Gastroesophageal sphincter (tissue), 4 donors: ENCODE measurements at regions not wholly inside any gene's neighbourhood (a gene's known extent, or its start where the extent isn't known, plus 50 kb on each side); places are given as distances from the start of the nearest gene placed in this dataset.

Experiments
- ATAC-seq: fragments of 150-250 bp; one replicate; pipeline ENCODE4 v1.9.1; 2016; ENCODE audit warnings: mild to moderate bottlenecking, moderate library complexity
- H3K27ac ChIP-seq, 4 donors: fragments of 200-600 bp; sonication (generic) in 3 of 4; 1 replicate in 3 of 4; 2 replicates in 1 of 4; pipeline ENCODE4 v1.5.1; 2016 to 2019
- H3K27me3 ChIP-seq: fragments of 200-600 bp; sonication (generic); one replicate; pipeline ENCODE4 v1.5.1; 2019
- H3K36me3 ChIP-seq, 2 donors: fragments of 200-600 bp; sonication (generic); one replicate each; pipeline ENCODE4 v1.5.1; 2019; ENCODE audit warnings: control low read depth in 1 of 2
- H3K4me1 ChIP-seq, 3 donors: fragments of 200-600 bp; sonication (generic); 1 replicate in 2 of 3; 2 replicates in 1 of 3; pipeline ENCODE4 v1.5.1; 2016 to 2019; ENCODE audit warnings: control low read depth in 2 of 3
- H3K4me3 ChIP-seq, 2 donors: fragments of 200-600 bp; sonication (generic); one replicate each; pipeline ENCODE4 v1.5.1; 2019; ENCODE audit warnings: mild to moderate bottlenecking in 1 of 2, moderate library complexity in 1 of 2
- H3K9me3 ChIP-seq, 3 donors: fragments of 200-600 bp; sonication (generic); one replicate each; pipeline ENCODE4 v1.5.1; 2017 to 2019; ENCODE audit warnings: control low read depth in 2 of 3
- CTCF ChIP-seq, 4 experiments: fragments of 200-600 bp in 2 of 4; fragments of 450-650 bp in 2 of 4; sonication (generic) in 1 of 4; IDR thresholded peaks; one replicate each; pipeline ENCODE4 v1.5.1; 2017 to 2019; ENCODE audit warnings: antibody characterized with exemption in 4 of 4, mild to moderate bottlenecking in 2 of 4, moderate library complexity in 2 of 4
- EP300 ChIP-seq: sonication (generic); formaldehyde crosslinking; IDR thresholded peaks from one replicate; pipeline ENCODE4 v1.6.1; 2017; ENCODE audit warnings: antibody characterized with exemption, mild to moderate bottlenecking
- POLR2A ChIP-seq, 2 donors: fragments of 450-650 bp; IDR thresholded peaks; one replicate each; pipeline ENCODE4 v1.6.1; 2017; ENCODE audit warnings: antibody characterized with exemption in 2 of 2, mild to moderate bottlenecking in 2 of 2, moderate library complexity in 1 of 2
- POLR2AphosphoS5 ChIP-seq: sonication (generic); formaldehyde crosslinking; IDR thresholded peaks from one replicate; pipeline ENCODE4 v1.6.1; 2017; ENCODE audit warnings: antibody characterized with exemption
- WGBS, 2 donors: methylation state at CpG; one replicate each; pipeline ENCODE4 v1.1.5; 2018; ENCODE audit warnings: low coverage in 1 of 2; 5-methylcytosine and 5-hydroxymethylcytosine counted together

- WGBS, 2 donors = 25 to 67% methylated on average over 4 of the region's 4 CpGs
- no peak for TF ChIP-seq POLR2A (IDR thresholded peaks at IDR 0.05)
- no peak for TF ChIP-seq CTCF (IDR thresholded peaks at IDR 0.05)
- no peak for TF ChIP-seq POLR2AphosphoS5
- no peak for TF ChIP-seq EP300
- no peaks in the 10 kb centered on the region for H3K36me3 ChIP-seq
These were observed 593.4 kb upstream of the ZNF717 start for GRCh38 chr3:76378789-76379188.

GRCh38 chr3:76383781-76384180 lies 598.4 kb upstream of the ZNF717 start:
- no peaks in the 10 kb centered on the region for H3K4me1 ChIP-seq
- TF ChIP-seq POLR2A (IDR thresholded peaks at IDR 0.05) (no peak), POLR2AphosphoS5 (no peak), EP300 (no peak), CTCF (IDR thresholded peaks at IDR 0.05) (no peak)

More at GRCh38 chr3:76378789-76379188, 593.4 kb upstream of the ZNF717 start:
- ATAC-seq = no peak
- no peaks in the 10 kb centered on the region for H3K9me3 ChIP-seq
- no peaks in the 10 kb centered on the region for H3K27me3 ChIP-seq
- H3K27ac ChIP-seq = no peak overlapping the region
- H3K4me1 ChIP-seq = no peaks in the 10 kb centered on the region
- H3K4me3 ChIP-seq = no peak overlapping the region

GRCh38 chr3:76387000-76387399 lies 601.7 kb upstream of the ZNF717 start:
- no peaks in the 10 kb centered on the region for H3K36me3 ChIP-seq
- no peaks in the 10 kb centered on the region for H3K27me3 ChIP-seq
- H3K9me3 ChIP-seq = peaks cover 0 to 3% (median 0%) of the 10 kb centered on the region in 3 donors
- no peak for ATAC-seq
- no peak for TF ChIP-seq CTCF (IDR thresholded peaks at IDR 0.05)
- no peak for TF ChIP-seq POLR2AphosphoS5
- TF ChIP-seq POLR2A (IDR thresholded peaks at IDR 0.05) = no peak
- no peak for TF ChIP-seq EP300
- WGBS, 2 donors = 61 to 81% methylated on average over 2 of the region's 2 CpGs
- no peak overlapping the region for H3K27ac ChIP-seq
- H3K4me3 ChIP-seq = no peak overlapping the region
- H3K4me1 ChIP-seq = no peaks in the 10 kb centered on the region

More at GRCh38 chr3:76383781-76384180, 598.4 kb upstream of the ZNF717 start:
- WGBS, 2 donors = 68 to 74% methylated on average over 6 of the region's 6 CpGs
- Histone ChIP-seq H3K27ac (no peak overlapping the region), H3K4me3 (no peak overlapping the region), H3K27me3 (no peaks in the 10 kb centered on the region), H3K36me3 (no peaks in the 10 kb centered on the region), H3K9me3 (peaks cover 0 to 3% (median 0%) of the 10 kb centered on the region in 3 donors)
- no peak for ATAC-seq

GRCh38 chr3:76400141-76400540 lies 614.8 kb upstream of the ZNF717 start:
- no peaks in the 10 kb centered on the region for H3K4me1 ChIP-seq
- no peak for TF ChIP-seq CTCF (IDR thresholded peaks at IDR 0.05)
- no peak for TF ChIP-seq POLR2AphosphoS5
- TF ChIP-seq POLR2A (IDR thresholded peaks at IDR 0.05) = no peak
- H3K27me3 ChIP-seq = no peaks in the 10 kb centered on the region
- no peak overlapping the region for H3K27ac ChIP-seq
- no peak overlapping the region for H3K4me3 ChIP-seq
- WGBS, 2 donors = 63 to 75% methylated on average over 1 of the region's 1 CpG
- H3K36me3 ChIP-seq = no peaks in the 10 kb centered on the region
- H3K9me3 ChIP-seq = no peaks in the 10 kb centered on the region
- ATAC-seq = no peak

GRCh38 chr3:76402926-76403325 lies 617.6 kb upstream of the ZNF717 start:
- no peak for ATAC-seq
- Histone ChIP-seq H3K9me3 (no peaks in the 10 kb centered on the region), H3K27ac (no peak overlapping the region), H3K36me3 (no peaks in the 10 kb centered on the region), H3K4me1 (no peaks in the 10 kb centered on the region), H3K4me3 (no peak overlapping the region), H3K27me3 (no peaks in the 10 kb centered on the region)
- TF ChIP-seq POLR2A (IDR thresholded peaks at IDR 0.05) (no peak), EP300 (no peak), CTCF (IDR thresholded peaks at IDR 0.05) (no peak), POLR2AphosphoS5 (no peak)
- 46 to 64% methylated on average over 2 of the region's 2 CpGs for WGBS, 2 donors
